ENCODE measurements at regions not wholly inside any gene's neighbourhood (a gene's known extent, or its start where the extent isn't known, plus 50 kb on each side); places are given as distances from the start of the nearest gene placed in this dataset.
"Not testable (repeated sequence)": the region's sequence is repeated elsewhere in the genome, so short reads cannot be mapped to it uniquely, and the experiment has no call there.

DNA sequence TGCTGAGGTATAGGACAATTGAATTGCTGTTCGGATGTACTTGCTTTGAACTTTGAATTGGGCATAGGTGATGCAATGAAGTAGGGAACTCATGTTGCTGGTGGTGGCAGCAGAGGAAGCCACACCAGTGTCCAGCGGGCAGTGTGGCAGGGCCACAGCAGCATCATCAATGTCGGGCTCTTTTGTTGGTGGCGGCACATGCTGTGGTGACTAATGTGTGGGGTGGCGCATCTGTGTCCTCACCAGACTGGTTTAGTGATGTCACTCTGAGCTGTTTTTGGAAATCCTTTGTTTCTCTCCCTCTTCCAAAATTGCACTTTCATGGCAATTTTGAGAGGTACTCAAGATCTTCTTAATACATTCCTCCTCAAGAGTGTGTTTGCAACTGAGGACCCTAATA is 187.6 kb downstream of the ETNK1 start:
- DNase-seq: no peak

DNA sequence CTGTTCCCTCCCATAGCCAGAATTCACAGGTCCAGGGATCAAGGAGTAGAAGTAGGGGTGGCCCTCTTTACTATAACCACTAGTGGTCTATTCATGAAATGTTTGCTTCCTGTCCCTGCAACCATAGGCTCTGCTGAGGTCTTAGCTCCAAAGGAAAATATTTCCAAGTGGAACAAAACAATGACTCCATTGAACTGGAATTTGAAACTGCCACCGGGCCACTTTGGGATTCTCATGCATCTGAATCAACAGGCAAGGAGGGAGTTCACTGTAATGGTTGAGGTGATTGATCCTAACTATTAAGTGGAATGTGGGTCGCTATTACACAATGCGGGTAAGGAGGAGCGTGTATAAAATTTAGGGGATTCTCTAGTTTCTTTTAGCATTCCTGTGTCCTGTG is 197.0 kb downstream of the ETNK1 start:
- DNase-seq: no peak

DNA sequence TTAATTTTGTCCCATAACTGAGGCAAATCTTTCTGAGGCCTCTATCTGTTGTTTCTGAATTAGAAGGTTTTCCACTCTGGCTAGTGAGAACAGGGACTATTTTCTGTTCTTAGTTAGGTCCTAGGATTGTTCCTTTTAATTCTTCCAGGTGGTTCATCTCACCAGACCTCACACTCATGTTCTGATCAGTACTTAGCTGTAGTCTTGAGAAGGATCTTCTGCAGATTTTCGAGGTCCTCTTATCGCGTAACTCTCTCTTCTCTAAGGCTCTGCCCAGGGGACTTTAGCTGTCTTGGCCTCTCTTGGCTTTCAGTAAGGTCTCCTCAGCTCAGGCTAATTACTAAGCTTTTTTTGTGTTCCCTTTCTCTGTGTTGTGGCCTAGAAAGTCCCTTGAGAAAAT is 201.1 kb downstream of the ETNK1 start:
- no peak for DNase-seq

DNA sequence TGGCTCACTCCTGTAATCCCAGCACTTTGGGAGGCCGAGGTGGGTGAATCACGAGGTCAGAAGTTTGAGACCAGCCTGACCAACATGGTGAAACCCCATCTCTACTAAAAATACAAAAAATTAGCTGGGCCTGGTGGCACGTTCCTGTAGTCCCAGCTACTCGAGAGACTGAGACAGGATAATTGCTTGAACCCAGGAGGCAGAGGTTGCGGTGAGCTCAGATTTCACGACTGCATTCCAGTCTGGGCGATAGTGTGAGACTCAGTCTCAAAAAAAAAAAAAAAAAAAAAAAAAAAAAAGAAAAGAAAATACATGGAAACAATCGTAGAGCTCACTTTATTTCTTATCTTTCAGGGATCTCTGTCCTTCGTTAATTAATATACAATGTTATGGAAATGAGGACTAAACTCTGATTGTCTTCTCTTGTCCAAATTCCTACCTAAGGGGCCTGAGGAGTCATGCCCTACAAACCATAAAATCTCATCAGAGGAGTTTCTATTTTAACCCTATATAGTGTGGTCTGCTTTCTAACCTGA is 201.5 kb downstream of the ETNK1 start:
- DNase-seq: not testable (repeated sequence)

DNA sequence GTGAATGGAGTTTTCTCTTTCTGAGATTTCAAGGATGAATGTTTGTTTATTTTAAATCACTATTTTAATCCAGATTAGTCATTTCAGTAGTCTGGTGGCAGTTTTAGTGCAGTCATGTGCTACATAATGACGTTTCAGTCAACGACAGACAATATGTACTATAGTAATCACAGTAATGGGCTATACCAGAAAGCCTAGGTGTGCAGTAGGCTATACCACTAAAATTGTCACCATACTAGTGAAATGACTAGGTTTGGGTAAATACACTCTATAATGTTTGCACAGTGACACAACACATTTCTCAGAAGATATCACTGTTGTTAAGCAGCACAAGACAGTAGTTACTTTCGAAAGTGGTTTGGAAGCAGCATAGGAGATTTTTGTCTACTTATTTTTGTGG is 203.1 kb downstream of the ETNK1 start:
- DNase-seq: no peak

DNA sequence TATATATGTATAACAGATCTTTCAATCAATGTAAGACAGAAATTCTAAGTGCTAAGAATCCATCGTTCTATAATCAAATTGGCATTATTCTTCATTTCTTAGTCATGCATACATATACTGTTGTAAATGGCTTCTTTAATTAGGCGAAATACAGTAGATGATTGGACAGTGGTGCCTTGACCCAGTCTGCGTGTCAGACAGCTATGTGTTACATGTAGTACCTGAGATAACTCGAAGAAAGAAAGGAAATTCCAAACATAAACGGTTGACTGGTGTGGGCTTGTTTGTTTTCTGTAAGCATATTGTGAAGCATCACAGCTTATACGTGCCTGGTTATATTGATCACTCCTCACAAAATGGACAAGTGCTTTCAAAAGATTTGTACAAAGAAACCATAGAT is 210.5 kb downstream of the ETNK1 start:
- no peak for DNase-seq

DNA sequence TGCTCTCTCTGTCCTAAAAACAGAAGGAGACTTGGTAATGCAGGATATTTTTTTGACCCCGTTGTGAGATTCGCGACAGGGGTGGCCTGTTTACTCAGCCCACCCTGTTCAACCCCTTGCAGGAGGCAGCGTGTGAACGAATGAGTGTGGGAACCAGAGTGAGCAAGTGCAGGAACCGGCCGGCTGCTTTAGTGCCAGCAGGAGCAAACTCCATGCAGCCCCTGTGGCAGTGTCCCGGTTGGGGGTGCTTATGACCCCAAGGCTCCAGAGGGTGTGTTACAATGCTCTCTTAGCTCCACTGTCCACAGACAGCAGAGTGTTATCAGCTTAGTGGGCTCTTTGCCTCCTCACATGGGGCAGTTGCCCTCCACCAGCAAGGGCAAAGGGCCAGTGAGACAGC is 225.2 kb downstream of the ETNK1 start:
- no peak for DNase-seq

DNA sequence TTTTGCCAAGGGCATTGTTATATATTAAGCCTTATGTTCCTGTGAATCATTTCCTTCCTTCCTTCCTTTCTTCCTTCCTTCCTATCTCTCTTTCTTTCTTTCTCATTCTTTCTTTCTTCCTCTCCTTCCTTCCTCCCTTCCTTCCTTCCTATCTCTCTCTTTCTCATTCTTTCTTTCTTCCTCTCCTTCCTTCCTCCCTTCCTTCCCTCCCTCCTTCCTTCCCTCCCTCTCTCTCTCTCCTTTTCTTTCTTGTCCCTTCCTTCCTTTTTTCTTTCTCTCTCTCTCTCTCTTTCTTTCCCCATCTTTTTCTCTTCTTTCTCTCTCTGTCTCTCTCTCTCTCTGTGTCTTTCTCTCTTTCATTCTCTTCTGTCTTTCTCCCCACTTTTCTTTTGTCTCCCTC is 226.6 kb downstream of the ETNK1 start:
- no peak for DNase-seq

DNA sequence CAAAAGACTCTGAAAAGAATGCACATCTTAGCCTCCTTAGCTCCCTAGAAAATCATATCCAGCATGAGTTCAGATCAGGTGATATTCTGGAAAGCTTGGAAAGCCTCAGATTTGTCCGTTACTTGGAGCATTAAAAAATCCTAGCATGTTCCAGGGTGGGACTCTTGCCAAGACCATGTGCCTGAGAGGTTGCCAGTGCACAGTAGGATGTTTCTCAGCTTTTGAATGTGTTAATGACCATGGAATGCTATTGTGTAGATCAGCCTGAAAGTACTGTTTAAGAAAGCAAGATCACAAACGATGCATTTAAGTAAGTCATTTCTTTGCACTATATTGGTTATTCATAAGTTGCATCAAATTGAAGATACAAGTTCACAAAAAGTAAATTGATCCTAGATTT is 230.5 kb downstream of the ETNK1 start:
- DNase-seq: no peak

DNA sequence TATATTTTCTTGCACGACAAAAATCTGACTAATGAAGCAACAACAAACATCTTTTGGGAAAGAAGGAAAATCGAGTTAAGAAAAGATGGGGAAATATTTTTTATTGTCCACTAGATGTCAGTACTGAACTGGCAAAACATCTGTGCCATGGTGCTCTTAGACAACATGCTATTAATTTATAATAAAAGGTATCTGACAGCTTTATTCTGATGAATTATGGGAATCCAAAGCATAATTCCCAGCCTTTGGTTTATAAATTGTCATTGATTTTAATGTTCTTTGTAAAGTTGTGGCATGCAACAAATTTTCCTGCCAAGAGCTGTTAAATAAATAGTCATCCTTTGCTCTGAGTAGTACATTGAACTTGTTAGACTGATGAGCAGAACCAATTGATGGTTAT is 231.2 kb downstream of the ETNK1 start:
- DNase-seq: no peak

DNA sequence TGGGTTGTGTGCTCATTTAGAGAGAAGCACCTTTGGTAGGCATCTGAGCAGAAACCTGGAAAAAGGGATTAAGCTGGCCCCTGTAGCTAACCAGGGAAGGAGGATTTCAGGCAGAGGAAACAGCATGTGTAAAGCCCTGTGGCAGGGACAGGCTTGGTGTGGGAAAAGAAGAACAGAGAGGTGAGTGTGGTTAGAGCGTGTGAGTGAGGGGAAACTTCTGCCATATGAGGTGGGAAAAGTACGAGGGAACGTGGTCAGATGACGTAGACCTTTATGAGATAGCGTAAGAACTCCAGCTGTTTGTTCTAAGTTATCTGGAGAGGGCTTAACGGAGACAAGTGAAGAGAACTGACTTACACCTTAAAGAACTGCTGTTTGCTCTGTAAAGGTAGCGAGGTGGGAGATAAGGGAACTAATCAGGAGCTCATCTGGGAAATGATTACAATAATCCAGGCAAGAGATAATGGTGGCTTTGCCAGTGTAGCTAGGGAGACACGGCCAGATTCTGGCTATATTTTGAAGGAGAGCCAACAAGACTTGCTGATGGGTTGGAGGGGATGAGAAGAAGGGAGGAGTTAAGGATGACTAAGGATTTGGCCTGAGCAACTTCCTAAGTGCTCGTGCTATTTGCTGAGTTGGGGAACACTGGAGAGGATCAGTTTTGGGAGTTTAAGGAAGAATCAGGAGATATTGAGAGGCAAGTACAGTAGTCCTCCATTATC is 234.0 kb downstream of the ETNK1 start:
- DNase-seq: no peak

DNA sequence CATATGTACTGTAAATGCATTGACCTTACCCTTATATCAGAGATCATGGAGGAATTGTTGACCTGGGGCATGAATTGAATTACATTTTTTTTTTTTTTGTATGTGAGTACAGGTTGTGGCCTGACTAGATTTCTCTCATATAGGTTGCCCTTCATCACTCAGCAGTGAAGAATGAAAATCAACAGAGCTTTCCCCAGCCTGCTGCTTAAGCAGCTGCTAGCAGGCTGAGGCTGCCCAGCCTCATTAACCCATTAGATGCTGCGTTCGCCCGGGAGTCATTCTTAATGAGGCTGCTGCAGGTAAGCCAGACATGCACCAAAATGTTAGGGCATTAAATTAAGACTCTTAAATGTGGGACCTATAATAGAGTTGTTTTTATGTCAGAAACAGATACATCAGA is 236.0 kb downstream of the ETNK1 start:
- no peak for DNase-seq

DNA sequence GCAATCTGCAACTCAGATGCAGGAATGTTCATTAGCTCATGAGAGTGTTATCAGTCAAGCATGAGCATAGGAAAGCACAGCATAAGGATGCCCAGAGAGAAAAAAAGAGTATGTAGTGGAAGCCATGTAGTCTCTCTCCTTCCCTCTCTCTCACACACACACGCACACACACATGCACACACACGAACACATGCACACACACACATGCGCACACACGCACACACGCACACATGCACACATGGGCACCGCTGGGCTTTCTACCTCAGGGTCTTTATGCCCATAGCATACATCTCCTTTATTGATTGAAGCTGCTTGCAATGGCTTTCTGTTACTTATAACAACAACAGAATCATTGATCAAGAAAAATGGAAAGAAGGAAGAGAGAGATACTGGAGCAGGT is 240.9 kb downstream of the ETNK1 start:
- no peak for DNase-seq

DNA sequence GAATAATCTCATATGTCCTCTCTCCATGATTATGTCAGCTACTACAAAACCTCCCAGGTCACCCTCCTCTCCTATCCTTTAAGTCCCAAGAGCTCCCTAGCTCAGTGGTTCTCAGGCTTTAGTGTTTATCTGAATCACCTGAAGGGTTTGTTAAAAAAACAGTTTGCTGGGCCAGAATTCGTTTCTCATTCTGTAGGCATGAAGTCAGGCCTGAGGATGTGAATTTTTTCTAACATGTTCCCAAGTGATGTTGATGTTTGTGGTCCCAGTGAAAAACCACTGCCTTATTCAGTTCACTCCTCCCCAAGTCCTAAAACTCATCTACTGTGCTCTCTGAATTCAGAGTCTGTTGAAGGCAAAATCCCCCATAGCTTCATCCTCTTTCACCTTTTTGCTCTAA is 241.4 kb downstream of the ETNK1 start:
- no peak for DNase-seq

DNA sequence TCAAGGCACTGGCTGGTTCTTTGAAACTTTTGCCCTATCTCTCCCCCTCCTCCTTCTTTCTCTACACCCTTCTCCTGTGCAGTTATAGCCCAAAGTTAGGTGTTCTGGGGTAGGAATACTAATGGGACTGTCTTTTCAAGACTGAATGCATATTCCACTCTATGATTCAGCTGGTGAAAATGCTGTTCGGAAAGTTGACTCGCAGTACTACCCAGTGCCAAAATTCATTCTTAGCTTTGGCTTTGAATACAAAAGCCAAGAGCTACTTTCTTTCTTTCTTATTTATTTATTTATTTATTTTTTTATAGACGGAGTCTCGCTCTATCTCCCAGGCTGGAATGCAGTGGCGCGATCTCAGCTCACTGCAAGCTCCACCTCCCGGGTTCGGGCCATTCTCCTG is 249.2 kb downstream of the ETNK1 start:
- no peak for DNase-seq

DNA sequence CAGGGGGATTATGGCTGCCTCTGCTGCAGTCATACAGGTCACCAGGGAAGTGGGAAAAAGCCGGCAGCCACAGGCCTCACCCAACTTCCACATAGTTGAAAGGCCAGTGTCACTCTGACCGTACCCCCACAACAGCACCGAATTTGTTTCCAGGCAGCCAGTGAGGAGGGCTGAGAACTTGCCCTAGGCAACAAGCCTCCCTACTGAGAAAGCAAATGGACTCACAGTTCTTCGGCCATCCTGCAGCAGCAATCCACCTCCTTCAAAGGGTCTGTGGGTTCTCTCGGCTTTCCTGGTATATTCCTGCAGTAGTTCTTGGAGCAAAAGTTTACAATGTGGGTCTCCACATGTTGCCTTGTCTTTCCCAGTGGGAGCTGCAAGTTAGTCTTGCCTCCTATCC is 251.3 kb downstream of the ETNK1 start:
- no peak for DNase-seq

DNA sequence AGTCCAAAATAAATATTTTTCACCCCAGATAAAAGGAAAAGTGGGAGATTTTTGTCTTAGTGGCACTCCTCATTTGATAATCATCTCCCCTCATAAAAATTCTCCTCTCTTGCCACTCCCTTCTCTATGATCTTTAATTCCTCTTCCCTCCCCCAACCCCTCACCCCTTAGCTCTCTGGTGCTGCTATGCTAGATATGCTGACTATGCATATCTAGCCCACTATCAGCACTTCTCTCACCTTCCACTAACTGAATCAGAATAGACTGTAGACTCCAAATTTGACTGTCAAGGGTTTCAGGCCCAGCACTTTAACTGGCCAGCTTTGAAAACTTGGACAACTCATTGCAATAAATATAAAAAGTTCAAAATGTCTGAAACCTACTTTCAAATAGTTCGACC is 254.2 kb downstream of the ETNK1 start:
- DNase-seq: no peak

DNA sequence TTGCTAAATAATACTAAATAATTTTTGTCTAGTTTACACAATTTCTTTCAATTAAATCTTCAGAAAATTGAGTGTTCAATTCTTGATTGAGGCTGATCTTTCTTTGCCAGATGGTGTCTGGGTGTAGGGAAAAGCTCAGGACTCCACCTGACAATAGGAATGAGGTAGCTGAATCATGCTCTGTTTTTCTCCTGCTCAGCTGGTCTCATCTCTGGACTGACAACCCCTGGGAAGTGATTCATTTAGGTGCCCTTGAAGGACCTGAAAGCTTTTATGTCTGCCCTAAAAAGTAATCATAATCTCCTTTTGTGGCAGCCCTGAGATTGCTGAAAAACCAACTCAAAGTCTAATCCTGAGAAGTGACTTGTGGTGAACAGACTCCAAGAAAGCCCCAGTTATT is 255.4 kb downstream of the ETNK1 start:
- no peak for DNase-seq

DNA sequence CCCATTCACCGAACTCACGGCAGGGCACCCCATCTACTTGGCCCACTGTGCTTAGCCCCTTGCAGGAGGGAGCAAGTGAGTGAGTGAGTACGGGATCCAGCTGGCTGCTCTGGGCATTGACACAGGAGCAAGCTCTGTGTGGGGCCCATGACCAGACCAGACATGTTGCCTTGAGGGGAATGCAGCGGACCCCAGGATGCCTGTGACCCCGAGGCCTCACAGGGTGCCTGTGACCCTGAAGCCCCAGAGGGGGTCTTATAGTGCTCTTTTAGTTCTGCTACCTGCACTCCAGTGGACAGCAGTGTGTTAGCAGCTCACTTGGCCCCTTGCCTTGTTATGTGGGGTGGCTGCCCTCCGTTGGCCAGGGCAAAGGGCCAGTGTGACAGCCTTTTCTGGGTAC is 255.8 kb downstream of the ETNK1 start:
- DNase-seq: no peak

DNA sequence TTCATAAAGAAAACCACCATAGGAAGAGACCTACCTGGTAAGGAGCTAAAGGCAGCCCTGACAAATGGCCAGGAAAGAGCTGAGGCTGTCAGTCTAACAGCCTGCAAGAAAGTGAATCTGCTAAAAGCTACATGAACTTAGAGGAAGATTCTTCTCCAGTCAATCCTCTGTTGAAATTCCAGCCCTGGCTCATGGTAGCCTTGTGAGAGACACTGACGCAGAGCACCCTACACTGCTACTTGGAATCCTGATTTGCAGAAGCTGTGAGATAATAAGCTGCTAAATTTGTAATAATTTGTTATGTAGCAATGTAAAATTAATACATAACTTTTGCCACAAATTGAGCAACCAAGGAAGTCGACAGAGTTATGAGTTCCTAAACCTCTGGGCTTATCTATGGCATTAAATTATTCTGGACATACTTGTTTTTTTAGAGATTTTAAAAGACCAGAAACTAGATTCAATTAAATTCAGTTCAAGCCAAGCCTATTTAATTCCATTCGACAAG is 257.0 kb downstream of the ETNK1 start:
- no peak for DNase-seq

DNA sequence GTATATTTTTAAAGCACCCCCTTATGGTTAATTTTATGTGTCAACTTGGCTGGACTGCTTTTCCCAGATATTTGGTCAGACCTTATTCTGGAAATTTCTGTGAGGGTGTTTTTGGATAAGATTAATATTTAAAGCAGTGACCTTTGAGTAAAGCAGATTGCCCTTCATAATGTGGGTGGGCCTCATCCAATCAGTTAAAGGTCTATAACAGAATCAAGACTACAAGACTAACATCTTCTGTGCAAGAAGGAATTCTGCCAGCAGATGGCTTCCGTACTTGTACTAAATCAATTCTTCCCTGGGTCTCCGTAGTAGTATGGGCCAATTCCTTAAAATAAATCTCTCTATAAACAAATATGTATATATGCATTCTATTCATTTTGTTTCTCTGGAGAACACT is 257.6 kb downstream of the ETNK1 start:
- no peak for DNase-seq

DNA sequence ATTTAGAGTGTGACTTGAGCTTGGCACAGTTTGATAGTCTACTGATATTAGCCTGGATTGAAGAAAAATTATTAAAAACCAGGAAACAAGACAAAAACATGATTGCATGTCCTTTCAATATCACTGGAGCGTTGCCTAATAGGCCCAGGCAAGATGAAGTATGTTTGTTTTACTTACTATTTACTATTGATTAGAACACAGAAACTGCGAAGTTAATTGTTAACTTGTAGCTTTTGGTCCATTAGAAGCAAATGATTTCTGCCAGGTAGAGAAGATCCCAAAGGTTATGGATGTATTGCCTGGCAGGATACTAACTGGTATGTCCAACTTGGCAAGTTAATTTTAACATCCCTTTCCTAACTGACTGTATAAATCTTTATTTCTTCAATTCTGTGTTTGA is 268.9 kb downstream of the ETNK1 start:
- no peak for DNase-seq

DNA sequence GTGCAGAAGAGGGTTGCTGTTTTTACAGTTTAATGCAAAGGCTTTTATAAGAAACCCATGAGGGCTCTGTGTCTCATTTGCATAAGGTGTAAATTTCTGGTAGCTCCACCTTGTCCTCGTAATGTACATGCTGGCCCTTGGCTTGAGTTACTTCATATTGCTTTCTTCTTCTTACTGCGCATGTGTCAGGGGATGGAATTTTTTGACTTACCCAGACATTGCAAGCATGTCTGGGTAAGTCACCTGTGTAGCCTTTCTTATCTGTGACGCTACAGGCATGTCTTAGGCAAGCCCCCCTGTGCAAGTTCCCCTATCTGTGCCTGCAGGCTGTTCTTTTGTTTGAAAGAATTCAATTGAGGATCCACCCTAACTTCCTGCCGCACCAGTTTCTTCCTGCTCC is 274.2 kb downstream of the ETNK1 start:
- no peak for DNase-seq

DNA sequence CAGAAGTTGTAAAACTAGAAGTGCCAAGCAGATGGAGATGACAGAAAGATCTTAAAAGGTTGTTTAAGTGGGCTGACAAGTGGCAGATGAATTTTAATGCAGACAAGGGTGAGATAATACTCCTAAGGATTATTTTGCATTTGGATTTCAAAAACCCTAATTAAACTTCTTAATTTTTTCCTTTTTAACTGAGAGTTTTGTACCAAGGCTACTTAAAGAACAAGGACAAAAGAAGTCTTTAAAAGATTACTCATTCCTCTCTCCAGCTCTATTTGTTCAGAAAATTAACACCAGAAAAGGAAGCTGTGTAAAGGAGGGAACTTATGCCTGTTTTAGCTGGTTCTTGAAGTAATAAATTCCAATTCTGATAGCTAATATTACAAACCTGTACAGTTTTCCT is 275.4 kb downstream of the ETNK1 start:
- no peak for DNase-seq

DNA sequence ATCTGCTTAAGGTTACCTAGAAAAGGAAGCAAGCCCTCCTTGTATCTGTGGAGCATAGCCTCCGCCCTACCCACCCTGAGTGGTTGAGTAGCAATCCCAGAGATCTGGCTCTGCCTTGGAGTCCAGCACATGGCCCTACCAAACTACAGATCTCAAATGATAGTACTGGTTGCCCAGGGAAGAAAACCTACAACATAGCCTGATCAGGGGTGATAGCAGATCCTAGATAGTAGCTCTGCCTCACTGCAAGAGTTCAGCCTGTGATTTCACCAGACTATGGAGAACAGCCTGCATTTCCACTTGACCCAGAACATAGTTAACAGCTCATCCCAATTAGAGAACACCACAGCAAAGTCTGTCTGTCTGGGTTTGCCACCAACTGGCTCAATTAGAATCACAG is 279.5 kb downstream of the ETNK1 start:
- no peak for DNase-seq

Measured in left hindlimb (tissue), 1 donor.